ENCODE measurements at regions not wholly inside any gene's neighbourhood (a gene's known extent, or its start where the extent isn't known, plus 50 kb on each side); places are given as distances from the start of the nearest gene placed in this dataset.

DNA sequence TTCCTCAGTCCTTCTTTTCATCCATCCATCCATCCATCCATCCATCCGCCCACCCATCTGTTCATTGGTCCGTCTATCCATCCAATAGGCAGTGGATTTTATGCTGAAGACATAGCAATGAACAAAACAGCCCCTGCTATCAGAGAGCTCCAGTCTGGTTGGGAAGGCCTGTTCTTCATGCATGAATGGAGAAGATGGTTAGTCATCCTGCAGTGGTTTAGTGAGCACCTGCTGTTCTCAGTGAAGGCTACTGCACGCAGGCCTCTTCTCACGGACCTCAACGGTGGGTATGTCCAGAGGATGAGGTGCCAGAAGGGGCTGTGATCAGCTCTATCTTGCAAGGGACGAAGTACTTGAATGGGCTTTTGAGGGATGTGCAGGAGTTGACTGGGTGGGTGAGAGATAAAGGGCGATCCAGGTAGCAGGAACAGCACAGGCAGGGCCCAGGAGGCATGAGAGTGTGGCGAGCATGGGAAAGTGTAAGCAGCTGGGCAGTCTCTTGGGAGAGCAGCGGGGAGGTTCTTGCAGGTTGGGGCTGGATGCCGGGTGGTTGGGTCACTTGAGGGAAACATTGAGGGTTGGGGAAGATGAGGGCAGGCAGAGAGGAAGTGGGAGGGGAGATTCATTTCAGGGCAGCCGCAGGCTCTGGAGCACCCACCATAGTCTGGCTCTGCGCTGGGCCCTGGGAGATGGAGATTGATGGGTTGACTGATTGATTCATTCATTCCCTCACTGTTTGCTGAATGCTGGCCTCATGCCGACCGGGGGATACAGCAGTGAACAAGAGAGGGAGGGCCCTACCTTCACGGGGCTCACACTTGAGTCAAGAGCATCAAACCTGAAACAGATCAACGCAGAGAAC is 115.0 kb upstream of the CIBAR2 start:
- Histone ChIP-seq H3K36me3 (ENCODE audit: insufficient read depth, low read length) (no peaks in the 10 kb centered on the region), H3K79me2 (ENCODE audit: insufficient read depth, low read length) (no peaks in the 10 kb centered on the region), H3K4me3 (ENCODE audit: low read depth in 1 of 2, low read length in 2 of 2) (no peak overlapping the region), H3K27me3 (ENCODE audit: insufficient read depth, low read length, poor library complexity) (peaks cover 8% of the 10 kb centered on the region), H3K27ac (ENCODE audit: low read length) (no peak overlapping the region), H3K9ac (ENCODE audit: low read depth, low read length) (no peak overlapping the region), H3K4me2 (ENCODE audit: insufficient read depth, low read length) (no peak overlapping the region), H2AFZ (ENCODE audit: low read depth, low read length) (no peak overlapping the region), H4K20me1 (ENCODE audit: insufficient read depth, low read length) (no peaks in the 10 kb centered on the region), H3K9me3 (ENCODE audit: insufficient read depth, low read length, severe bottlenecking) (no peaks in the 10 kb centered on the region), H3K4me1 (ENCODE audit: insufficient read depth, low read length) (no peaks in the 10 kb centered on the region)
- TF ChIP-seq CTCF (IDR thresholded peaks at IDR 0.05; ENCODE audit: borderline replicate concordance, extremely low read depth, low read length, poor library complexity, severe bottlenecking) = no peak
- no peak for TF ChIP-seq EZH2 (IDR thresholded peaks at IDR 0.05; ENCODE audit: borderline replicate concordance, low read depth, low read length, severe bottlenecking)
- DNase-seq (no peak), ATAC-seq (ENCODE audit: insufficient read depth, low read depth) (no peak)

DNA sequence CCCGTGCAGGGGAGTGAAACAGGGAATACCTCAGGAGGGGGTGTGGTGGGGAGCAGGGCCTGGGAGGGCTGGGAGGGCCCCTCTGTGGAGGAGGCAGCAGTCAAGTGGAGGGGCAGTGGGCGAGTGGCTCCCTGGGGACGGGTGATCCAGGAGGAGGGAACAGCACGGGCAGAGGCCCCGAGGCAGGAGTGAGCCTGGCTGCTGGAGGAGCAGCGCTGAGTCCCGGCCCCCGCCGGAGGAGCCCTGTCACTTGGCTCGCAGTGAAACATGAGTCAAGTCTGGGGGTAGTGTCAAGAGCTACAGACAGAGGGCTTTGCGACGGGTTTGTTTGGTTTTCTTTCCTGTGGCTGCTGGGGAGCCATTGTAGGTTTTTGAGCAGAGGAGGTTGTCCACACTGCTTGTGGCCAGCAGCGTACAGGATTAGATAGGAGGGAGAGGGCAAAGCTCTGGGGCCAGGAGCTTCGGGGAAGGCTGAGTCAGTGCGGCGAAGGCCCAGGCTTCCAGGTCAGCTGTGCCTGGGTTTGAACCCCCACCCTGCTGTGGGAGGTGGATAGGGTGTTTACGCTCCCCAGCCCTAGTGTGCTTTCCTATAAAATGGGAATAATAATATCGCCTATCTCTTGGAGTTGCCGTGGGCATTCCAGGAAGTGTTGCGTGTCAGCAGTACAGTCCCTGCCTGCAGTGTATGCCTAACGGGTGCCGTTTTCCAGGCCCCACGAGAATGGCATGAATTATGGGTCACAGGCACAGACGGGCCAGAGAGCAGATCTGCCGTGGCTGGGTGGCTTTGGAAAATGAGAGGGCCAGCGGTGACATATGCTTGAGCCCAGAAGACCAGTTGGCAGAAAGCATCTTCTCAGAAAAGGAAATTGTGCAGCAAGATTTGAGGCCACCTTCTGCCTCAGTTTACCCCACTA is 115.9 kb upstream of the CIBAR2 start:
- no peak for DNase-seq
- no peak for ATAC-seq (ENCODE audit: insufficient read depth, low read depth)
- no peak overlapping the region for H3K4me2 ChIP-seq (ENCODE audit: insufficient read depth, low read length)

DNA sequence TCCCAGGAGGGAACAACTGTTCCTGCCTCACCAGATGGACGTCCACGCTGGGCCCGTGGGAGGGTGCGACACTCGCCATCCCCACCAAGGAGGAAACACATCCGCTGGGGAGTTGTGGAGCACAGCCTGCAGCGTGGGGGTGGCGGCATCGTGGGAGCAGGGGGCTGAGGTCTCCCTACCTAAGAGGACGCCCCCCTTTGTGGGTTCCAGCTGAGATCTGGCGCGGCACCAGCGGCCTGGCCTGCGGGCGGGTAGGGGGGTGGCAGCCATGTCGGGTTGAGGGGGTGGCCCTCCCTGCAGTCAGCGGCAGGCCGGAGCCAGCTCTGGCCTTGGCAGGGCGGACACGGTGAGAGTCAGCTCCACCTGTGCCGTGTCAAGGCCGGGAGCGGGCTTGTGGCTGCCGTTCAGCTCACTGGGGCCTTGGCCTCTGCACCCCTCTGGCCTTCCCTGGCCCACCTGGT is 116.7 kb upstream of the CIBAR2 start:
- DNase-seq (no peak), ATAC-seq (ENCODE audit: insufficient read depth, low read depth) (no peak)
- Histone ChIP-seq H2AFZ (ENCODE audit: low read depth, low read length) (no peak overlapping the region), H3K9me3 (ENCODE audit: insufficient read depth, low read length, severe bottlenecking) (no peaks in the 10 kb centered on the region), H4K20me1 (ENCODE audit: insufficient read depth, low read length) (no peaks in the 10 kb centered on the region), H3K4me1 (ENCODE audit: insufficient read depth, low read length) (no peaks in the 10 kb centered on the region), H3K4me2 (ENCODE audit: insufficient read depth, low read length) (no peak overlapping the region), H3K27me3 (ENCODE audit: insufficient read depth, low read length, poor library complexity) (peaks cover 5% of the 10 kb centered on the region), H3K36me3 (ENCODE audit: insufficient read depth, low read length) (no peaks in the 10 kb centered on the region), H3K27ac (ENCODE audit: low read length) (no peak overlapping the region), H3K9ac (ENCODE audit: low read depth, low read length) (no peak overlapping the region), H3K79me2 (ENCODE audit: insufficient read depth, low read length) (no peaks in the 10 kb centered on the region), H3K4me3 (ENCODE audit: low read depth in 1 of 2, low read length in 2 of 2) (no peak overlapping the region)
- TF ChIP-seq EZH2 (IDR thresholded peaks at IDR 0.05; ENCODE audit: borderline replicate concordance, low read depth, low read length, severe bottlenecking) = no peak
- TF ChIP-seq CTCF (IDR thresholded peaks at IDR 0.05; ENCODE audit: borderline replicate concordance, extremely low read depth, low read length, poor library complexity, severe bottlenecking) = no peak

More for the DNA sequence above, 115.9 kb upstream of the CIBAR2 start:
- H3K79me2 ChIP-seq (ENCODE audit: insufficient read depth, low read length) = no peaks in the 10 kb centered on the region
- H4K20me1 ChIP-seq (ENCODE audit: insufficient read depth, low read length) = no peaks in the 10 kb centered on the region
- no peak overlapping the region for H3K27ac ChIP-seq (ENCODE audit: low read length)
- H2AFZ ChIP-seq (ENCODE audit: low read depth, low read length) = no peak overlapping the region
- no peaks in the 10 kb centered on the region for H3K4me1 ChIP-seq (ENCODE audit: insufficient read depth, low read length)
- H3K36me3 ChIP-seq (ENCODE audit: insufficient read depth, low read length) = no peaks in the 10 kb centered on the region
- peaks cover 8% of the 10 kb centered on the region for H3K27me3 ChIP-seq (ENCODE audit: insufficient read depth, low read length, poor library complexity)
- TF ChIP-seq EZH2 (IDR thresholded peaks at IDR 0.05; ENCODE audit: borderline replicate concordance, low read depth, low read length, severe bottlenecking) (no peak), CTCF (IDR thresholded peaks at IDR 0.05; ENCODE audit: borderline replicate concordance, extremely low read depth, low read length, poor library complexity, severe bottlenecking) (no peak)
- H3K9ac ChIP-seq (ENCODE audit: low read depth, low read length) = no peak overlapping the region
- no peaks in the 10 kb centered on the region for H3K9me3 ChIP-seq (ENCODE audit: insufficient read depth, low read length, severe bottlenecking)
- H3K4me3 ChIP-seq (ENCODE audit: low read depth in 1 of 2, low read length in 2 of 2) = no peak overlapping the region
